ENCODE measurements at regions not wholly inside any gene's neighbourhood (a gene's known extent, or its start where the extent isn't known, plus 50 kb on each side); places are given as distances from the start of the nearest gene placed in this dataset.

DNA sequence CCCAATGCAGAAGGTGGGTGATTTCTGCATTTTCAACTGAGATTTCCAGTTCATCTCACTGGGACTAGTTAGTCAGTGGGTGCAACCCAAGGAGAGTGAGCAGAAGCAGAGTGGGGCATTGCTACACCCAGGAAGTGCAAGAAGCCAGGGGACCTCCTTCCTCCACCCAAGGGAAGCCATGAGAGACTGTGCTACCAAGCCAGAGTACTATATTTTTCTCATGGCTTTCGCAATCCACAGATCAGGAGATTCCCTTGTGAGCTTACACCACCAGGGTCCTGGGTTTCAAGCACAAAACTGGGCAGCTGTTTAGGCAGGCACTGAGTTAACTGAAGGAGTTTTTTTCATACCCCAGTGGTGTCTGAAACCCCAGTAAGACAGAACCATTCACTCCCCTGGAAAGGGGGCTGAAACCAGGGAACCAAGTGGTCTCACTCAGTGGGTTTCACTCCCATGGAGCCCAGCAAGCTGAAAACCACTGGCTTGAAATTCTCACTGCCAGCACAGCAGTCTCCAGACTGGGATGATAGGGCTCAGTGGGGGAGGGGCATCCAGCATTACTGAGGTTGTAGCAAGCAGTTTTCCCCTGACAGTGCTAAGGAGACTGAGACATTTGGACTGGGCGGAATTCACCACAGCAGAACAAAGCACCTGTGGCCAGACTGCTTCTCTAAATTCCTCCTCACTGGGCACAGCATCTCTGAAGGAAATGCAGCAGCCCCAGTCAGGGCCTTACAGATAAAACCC is 903.4 kb downstream of the TECRL start:
- TF ChIP-seq POLR2A (IDR thresholded peaks at IDR 0.05): no peak
- TF ChIP-seq, protein P1, sequence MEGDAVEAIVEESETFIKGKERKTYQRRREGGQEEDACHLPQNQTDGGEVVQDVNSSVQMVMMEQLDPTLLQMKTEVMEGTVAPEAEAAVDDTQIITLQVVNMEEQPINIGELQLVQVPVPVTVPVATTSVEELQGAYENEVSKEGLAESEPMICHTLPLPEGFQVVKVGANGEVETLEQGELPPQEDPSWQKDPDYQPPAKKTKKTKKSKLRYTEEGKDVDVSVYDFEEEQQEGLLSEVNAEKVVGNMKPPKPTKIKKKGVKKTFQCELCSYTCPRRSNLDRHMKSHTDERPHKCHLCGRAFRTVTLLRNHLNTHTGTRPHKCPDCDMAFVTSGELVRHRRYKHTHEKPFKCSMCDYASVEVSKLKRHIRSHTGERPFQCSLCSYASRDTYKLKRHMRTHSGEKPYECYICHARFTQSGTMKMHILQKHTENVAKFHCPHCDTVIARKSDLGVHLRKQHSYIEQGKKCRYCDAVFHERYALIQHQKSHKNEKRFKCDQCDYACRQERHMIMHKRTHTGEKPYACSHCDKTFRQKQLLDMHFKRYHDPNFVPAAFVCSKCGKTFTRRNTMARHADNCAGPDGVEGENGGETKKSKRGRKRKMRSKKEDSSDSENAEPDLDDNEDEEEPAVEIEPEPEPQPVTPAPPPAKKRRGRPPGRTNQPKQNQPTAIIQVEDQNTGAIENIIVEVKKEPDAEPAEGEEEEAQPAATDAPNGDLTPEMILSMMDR (IDR thresholded peaks at IDR 0.05 in 8 of 11, conservative IDR thresholded peaks at IDR 0.05 in 3 of 11): no peak
